Stimulated activated CD8-positive, alpha-beta memory T cell treated with anti-CD3 and anti-CD28 coated beads, Interleukin-4, amount 100 ng/mL, for 1 hour (primary cell): ENCODE measurements at regions not wholly inside any gene's neighbourhood (a gene's known extent, or its start where the extent isn't known, plus 50 kb on each side); places are given as distances from the start of the nearest gene placed in this dataset.

Source experiments
- DNase-seq, 2 donors: peaks; one replicate each; pipeline ENCODE4 v3.0.0-alpha.2; 2020; ENCODE audit warnings: low read depth in 2 of 2, low spot score in 1 of 2

DNA sequence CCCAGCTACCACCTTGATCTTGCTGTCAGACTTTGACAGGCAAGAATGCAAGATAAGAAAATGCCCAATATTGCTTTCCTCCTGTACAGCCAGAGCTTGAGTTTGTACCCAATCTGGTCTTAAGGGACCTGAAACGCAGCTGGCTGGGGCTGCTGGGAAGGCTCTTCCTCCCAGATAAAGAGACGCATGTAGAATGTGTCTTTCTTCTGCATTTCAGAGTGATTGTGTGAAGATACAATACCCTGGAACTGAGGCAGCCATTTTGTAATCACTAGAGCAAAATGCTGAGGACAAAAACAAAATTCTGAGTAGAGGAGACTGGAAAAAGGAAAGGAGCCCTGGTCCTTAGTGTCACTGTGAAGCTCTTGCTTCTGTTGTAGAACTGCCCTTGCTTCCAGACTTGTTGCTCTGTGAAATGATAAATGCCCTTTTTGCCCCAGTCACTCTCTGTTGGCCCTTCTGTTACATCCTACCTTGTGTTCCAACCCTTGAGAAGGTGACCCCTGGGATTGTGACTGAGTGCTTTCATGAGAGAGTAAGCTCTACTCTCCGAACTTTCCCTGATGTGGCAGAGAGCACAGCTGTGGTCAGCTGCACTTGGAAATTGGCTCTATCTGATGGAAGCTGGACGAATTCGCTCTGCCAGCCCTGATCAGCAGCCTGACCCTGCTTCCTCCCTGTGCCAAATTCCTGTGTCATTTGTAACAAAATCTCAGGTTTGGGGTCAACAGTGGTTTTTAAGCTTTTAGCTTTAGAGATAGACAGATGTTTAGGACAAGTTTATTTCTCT is 137.4 kb upstream of the RBMS1 start:
- DNase-seq, result no peak

- no peak for DNase-seq
Measured at GRCh38 chr2:160632084-160632975, 138.7 kb upstream of the RBMS1 start.

DNA sequence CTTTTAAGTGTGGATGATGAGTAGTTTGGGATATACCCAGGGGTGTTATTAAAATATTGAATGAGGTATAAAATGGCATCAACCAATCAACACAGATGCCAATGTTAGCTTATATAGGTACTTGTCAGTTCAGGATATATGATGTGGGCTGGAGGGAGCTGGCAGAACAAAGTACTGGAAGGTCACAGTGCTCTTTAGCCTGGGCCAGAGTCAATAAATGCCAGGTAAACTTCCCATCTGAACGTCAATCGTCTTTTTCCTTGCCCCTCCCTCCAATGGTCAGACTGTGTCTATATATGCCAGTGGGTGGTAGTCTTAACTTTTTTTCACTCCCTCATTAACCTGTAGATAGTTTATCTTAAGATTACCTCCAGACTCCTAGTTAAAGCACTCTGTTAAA is 140.8 kb upstream of the RBMS1 start:
- no peak for DNase-seq

GRCh38 chr2:160635488-160635887 is 141.9 kb upstream of the RBMS1 start:
- DNase-seq, result no peak

GRCh38 chr2:160639472-160639871 is 145.9 kb upstream of the RBMS1 start:
- no peak for DNase-seq

GRCh38 chr2:160646684-160647444 is 153.3 kb upstream of the RBMS1 start:
- DNase-seq, result no peak

DNA sequence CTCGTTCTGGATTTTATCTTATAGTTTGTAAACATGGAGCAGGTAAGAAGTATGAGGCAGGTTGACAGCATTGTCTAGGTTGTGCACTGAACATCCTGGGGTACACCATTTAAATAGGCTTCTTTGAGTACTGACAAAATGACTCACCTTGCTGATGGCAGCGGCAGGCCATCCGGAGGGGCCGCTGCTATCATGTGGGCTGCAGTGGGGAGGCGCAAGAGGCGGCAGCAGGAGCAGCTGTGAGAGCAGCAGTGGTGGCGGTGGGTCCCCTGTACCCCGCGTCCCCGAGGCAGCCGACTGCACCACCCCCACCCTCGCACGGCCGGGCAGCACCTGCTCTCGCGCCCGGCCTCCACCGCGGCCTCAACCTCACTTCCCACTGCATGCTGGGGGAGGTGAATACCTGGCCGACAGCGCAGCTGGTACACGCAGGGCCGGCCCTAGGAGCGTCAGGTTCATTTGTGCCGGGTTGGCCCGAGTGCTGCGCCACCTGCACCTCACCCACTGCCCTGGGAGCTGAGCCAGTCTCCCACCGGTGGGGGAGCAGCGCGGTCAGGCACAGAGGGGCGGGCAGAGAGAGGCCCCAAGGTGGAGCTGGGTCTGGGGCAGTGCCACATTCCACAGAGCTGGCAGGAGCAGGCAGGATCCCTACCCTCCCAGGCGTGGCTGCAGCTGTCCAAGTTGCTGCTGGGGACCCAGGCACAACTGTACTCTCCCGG is 154.5 kb upstream of the RBMS1 start:
- DNase-seq, result no peak

DNA sequence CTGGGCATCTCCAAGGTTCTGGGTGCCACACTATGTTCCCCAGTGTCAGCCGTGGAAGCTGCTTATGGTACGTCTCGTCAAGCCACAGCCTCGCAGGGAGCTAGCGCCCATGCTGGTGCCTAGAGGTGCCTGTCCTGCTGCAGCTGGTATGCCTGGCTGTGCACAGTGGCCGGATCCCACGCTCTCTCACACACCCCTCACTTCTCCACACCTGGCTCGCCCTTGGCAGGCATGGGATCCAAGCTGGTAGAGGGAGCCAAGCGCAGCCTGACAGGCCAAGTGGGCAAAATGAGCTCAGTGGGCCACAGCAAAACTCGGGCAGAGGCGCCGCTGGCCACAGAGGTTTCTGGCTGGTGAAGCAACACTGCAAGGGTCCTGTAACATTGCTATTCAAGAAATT is 156.1 kb upstream of the RBMS1 start:
- DNase-seq, result no peak

GRCh38 chr2:160650196-160651118 is 156.8 kb upstream of the RBMS1 start:
- no peak for DNase-seq

GRCh38 chr2:160651416-160652200 is 158.0 kb upstream of the RBMS1 start:
- no peak for DNase-seq

DNA sequence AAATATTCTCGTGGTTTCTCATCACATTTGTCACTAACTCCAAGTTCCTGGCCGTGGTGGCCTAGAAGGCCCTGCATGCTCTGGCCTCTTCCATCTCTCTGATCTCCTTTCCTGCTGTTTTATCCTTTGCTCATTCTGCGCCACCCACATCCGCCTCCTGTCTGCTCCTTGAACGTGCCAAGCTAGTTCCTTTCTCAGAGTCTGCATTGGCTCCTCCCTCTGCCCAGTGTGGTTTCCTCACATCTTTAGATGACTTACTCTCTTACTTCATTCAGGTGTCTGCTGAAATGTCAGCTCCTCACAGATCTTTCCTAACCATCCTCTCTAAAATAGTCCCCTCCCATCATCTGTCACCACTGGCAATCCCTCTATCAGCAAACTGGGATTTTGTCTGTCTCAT is 158.6 kb upstream of the RBMS1 start:
- DNase-seq, result peak; percentile 6 to 34

- DNase-seq, result no peak
Measured at GRCh38 chr2:160657196-160657595, 163.6 kb upstream of the RBMS1 start.

- no peak for DNase-seq
Measured at GRCh38 chr2:160658851-160659250, 165.2 kb upstream of the RBMS1 start.

GRCh38 chr2:160660741-160661140 is 167.1 kb upstream of the RBMS1 start:
- no peak for DNase-seq

- DNase-seq, result no peak
Measured at GRCh38 chr2:160664603-160665140, 171.1 kb upstream of the RBMS1 start.

GRCh38 chr2:160666154-160667060 is 172.8 kb upstream of the RBMS1 start:
- no peak for DNase-seq

- no peak for DNase-seq
Measured at GRCh38 chr2:160667811-160668210, 174.2 kb upstream of the RBMS1 start.

DNA sequence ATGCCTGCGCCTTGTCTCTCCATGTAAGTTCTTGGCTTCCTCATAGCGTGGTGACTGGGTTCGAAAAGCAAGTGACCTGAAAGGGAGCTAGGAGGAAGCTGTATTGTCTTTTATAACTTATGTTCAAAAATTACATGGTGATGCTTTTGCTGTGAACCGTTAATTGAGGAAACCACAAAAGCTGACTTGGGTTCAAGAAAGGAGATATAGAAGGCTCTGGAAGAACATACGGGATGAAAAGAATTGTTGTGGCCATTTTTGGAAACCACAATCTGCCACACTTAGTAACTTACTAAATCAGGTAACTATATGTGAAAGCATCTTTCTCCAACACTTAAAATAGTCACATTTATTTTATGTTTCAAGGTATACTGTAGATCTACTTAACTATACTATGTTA is 177.0 kb upstream of the RBMS1 start:
- DNase-seq, result no peak
